ENCODE measurements at regions not wholly inside any gene's neighbourhood (a gene's known extent, or its start where the extent isn't known, plus 50 kb on each side); places are given as distances from the start of the nearest gene placed in this dataset.

- WGBS (ENCODE audit: insufficient coverage): 46% methylated on average over 25 of the region's 25 CpGs
- H3K4me3 Mint-ChIP-seq: no peak overlapping the region
- H3K27me3 ChIP-seq (ENCODE audit: control insufficient read depth, insufficient read depth, low read length): no peaks in the 10 kb centered on the region
- H3K9me3 ChIP-seq (ENCODE audit: control insufficient read depth, insufficient read depth, low read length): no peaks in the 10 kb centered on the region
- peak; percentile 57 for TF ChIP-seq CTCF (IDR thresholded peaks at IDR 0.05)
- H3K36me3 ChIP-seq (ENCODE audit: control insufficient read depth, insufficient read depth, low read length): no peaks in the 10 kb centered on the region
- H3K36me3 Mint-ChIP-seq: no peaks in the 10 kb centered on the region
- DNase-seq: peak in 1 of 2 donors; percentile 63
- no peak overlapping the region for H3K27ac ChIP-seq (ENCODE audit: low read length)
- H3K4me1 ChIP-seq (ENCODE audit: control insufficient read depth, insufficient read depth, low read length): peaks cover 2% of the 10 kb centered on the region
- intact Hi-C loops (cut with micrococcal nuclease): no loop called here
- H3K9me3 Mint-ChIP-seq: no peaks in the 10 kb centered on the region
- H3K4me1 Mint-ChIP-seq: peaks cover 0 to 8% of the 10 kb centered on the region in 2 donors
- peak; percentile 38 to 79 (median 61) for ATAC-seq
- peaks cover 0 to 5% of the 10 kb centered on the region in 2 donors for H3K27me3 Mint-ChIP-seq (ENCODE audit: low read depth in 2 of 2)
- H3K4me3 ChIP-seq (ENCODE audit: low read length): no peak overlapping the region
- H3K27ac Mint-ChIP-seq: no peak overlapping the region
Observed at GRCh38 chr3:5426094-5426883, 238.8 kb downstream of the EDEM1 start.

GRCh38 chr3:5427021-5427420, 239.5 kb downstream of the EDEM1 start:
- intact Hi-C loops (cut with micrococcal nuclease): no loop called here
- H3K27me3 ChIP-seq (ENCODE audit: control insufficient read depth, insufficient read depth, low read length): no peaks in the 10 kb centered on the region
- no peaks in the 10 kb centered on the region for H3K9me3 ChIP-seq (ENCODE audit: control insufficient read depth, insufficient read depth, low read length)
- Mint-ChIP-seq H3K4me3 (no peak overlapping the region), H3K9me3 (no peaks in the 10 kb centered on the region), H3K27me3 (ENCODE audit: low read depth in 2 of 2) (peaks cover 0 to 5% of the 10 kb centered on the region in 2 donors), H3K27ac (no peak overlapping the region), H3K36me3 (no peaks in the 10 kb centered on the region), H3K4me1 (peaks cover 0 to 8% of the 10 kb centered on the region in 2 donors)
- no peak for TF ChIP-seq CTCF (IDR thresholded peaks at IDR 0.05)
- peaks cover 2% of the 10 kb centered on the region for H3K4me1 ChIP-seq (ENCODE audit: control insufficient read depth, insufficient read depth, low read length)
- H3K36me3 ChIP-seq (ENCODE audit: control insufficient read depth, insufficient read depth, low read length): no peaks in the 10 kb centered on the region
- H3K27ac ChIP-seq (ENCODE audit: low read length): no peak overlapping the region
- 92% methylated on average over 5 of the region's 6 CpGs for WGBS (ENCODE audit: insufficient coverage)
- no peak for DNase-seq
- H3K4me3 ChIP-seq (ENCODE audit: low read length): no peak overlapping the region
- ATAC-seq: no peak

GRCh38 chr3:5427938-5428337, 240.4 kb downstream of the EDEM1 start:
- H3K36me3 ChIP-seq (ENCODE audit: control insufficient read depth, insufficient read depth, low read length): no peaks in the 10 kb centered on the region
- no peaks in the 10 kb centered on the region for H3K36me3 Mint-ChIP-seq
- H3K27me3 ChIP-seq (ENCODE audit: control insufficient read depth, insufficient read depth, low read length): no peaks in the 10 kb centered on the region
- no peak overlapping the region for H3K27ac ChIP-seq (ENCODE audit: low read length)
- peaks cover 2% of the 10 kb centered on the region for H3K4me1 ChIP-seq (ENCODE audit: control insufficient read depth, insufficient read depth, low read length)
- no peak overlapping the region for H3K4me3 Mint-ChIP-seq
- H3K4me3 ChIP-seq (ENCODE audit: low read length): no peak overlapping the region
- no peak for TF ChIP-seq CTCF (IDR thresholded peaks at IDR 0.05)
- 79% methylated on average over 3 of the region's 3 CpGs for WGBS (ENCODE audit: insufficient coverage)
- no peak for DNase-seq
- no peak for ATAC-seq
- H3K9me3 ChIP-seq (ENCODE audit: control insufficient read depth, insufficient read depth, low read length): no peaks in the 10 kb centered on the region
- intact Hi-C loops (cut with micrococcal nuclease): no loop called here
- H3K9me3 Mint-ChIP-seq: no peaks in the 10 kb centered on the region
- peaks cover 0 to 5% of the 10 kb centered on the region in 2 donors for H3K27me3 Mint-ChIP-seq (ENCODE audit: low read depth in 2 of 2)
- H3K27ac Mint-ChIP-seq: no peak overlapping the region
- peaks cover 0 to 8% of the 10 kb centered on the region in 2 donors for H3K4me1 Mint-ChIP-seq

Data from natural killer cell (primary cell).